ENCODE measurements at regions not wholly inside any gene's neighbourhood (a gene's known extent, or its start where the extent isn't known, plus 50 kb on each side); places are given as distances from the start of the nearest gene placed in this dataset.

DNA sequence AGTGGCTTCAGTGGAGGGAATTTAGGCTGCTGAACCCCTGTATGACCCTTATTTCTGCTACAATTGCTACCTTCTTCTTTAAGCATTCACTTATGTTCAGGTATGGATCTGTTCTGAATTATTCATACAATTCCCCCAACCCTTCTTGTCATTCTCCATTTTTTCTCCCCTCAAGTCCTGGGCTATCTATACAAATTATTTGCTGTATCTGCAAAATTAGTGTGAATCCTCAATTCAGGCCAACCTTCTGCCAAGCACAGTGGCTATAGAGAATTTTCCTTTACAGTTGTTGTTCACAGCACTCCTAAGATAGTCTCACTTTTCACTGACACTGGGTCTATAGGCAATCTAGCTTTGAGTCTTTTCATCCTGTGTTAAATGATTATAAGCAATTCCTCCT lies 119.2 kb upstream of the CNTN1 start:
- no peaks in the 10 kb centered on the region for H3K27me3 Mint-ChIP-seq (ENCODE audit: low read depth)
- Histone ChIP-seq H3K23me2 (ENCODE audit: insufficient read length, low read depth, low read length, poor library complexity, severe bottlenecking) (no peaks in the 10 kb centered on the region), H2BK120ac (ENCODE audit: low read depth, low read length, poor library complexity, severe bottlenecking) (no peak overlapping the region), H3K4ac (ENCODE audit: low read depth, low read length) (no peak overlapping the region), H3K18ac (ENCODE audit: insufficient read length, low read depth, low read length) (no peak overlapping the region), H2BK15ac (ENCODE audit: low read depth, low read length) (no peak overlapping the region), H4K20me1 (ENCODE audit: control insufficient read depth, insufficient read depth, insufficient read length) (no peaks in the 10 kb centered on the region), H4K8ac (replicated peaks; ENCODE audit: insufficient read length, low read depth, low read length) (no peak overlapping the region), H4K91ac (ENCODE audit: insufficient read length, low read depth, low read length) (no peak overlapping the region), H3K27ac (ENCODE audit: insufficient read length, low read depth, low read length) (no peak overlapping the region), H2BK5ac (ENCODE audit: insufficient read length, low read length) (no peak overlapping the region), H2BK12ac (ENCODE audit: insufficient read length, low read depth, low read length) (no peak overlapping the region), H3K4me2 (ENCODE audit: insufficient read depth, insufficient read length, low read length) (no peak overlapping the region), H3K9ac (ENCODE audit: extremely low read depth, insufficient read length, low read length) (no peak overlapping the region), H3K4me1 (ENCODE audit: insufficient read depth, low read length) (no peaks in the 10 kb centered on the region), H4K5ac (ENCODE audit: insufficient read length, low read depth, low read length) (no peak overlapping the region), H3K9me3 (ENCODE audit: control insufficient read depth, low read depth, low read length) (no peaks in the 10 kb centered on the region), H3K27me3 (ENCODE audit: insufficient read depth, low read length) (no peaks in the 10 kb centered on the region), H3T11ph (ENCODE audit: low read length) (no peak overlapping the region), H3K56ac (ENCODE audit: insufficient read length, low read depth, low read length) (no peak overlapping the region), H3K79me1 (ENCODE audit: insufficient read depth, low read depth, low read length, poor library complexity, severe bottlenecking) (no peaks in the 10 kb centered on the region), H3K79me2 (ENCODE audit: insufficient read depth, low read length) (no peaks in the 10 kb centered on the region), H2BK20ac (ENCODE audit: low read depth, low read length, poor library complexity, severe bottlenecking) (no peak overlapping the region), H3K14ac (ENCODE audit: insufficient read depth, low read length) (no peak overlapping the region), H3K23ac (ENCODE audit: insufficient read length, low read depth, low read length) (no peak overlapping the region), H2AK5ac (ENCODE audit: insufficient read length, low read length) (no peak overlapping the region), H2AFZ (ENCODE audit: low read length) (no peak overlapping the region)
- H3K27ac Mint-ChIP-seq: no peak overlapping the region
- TF ChIP-seq, protein P1, sequence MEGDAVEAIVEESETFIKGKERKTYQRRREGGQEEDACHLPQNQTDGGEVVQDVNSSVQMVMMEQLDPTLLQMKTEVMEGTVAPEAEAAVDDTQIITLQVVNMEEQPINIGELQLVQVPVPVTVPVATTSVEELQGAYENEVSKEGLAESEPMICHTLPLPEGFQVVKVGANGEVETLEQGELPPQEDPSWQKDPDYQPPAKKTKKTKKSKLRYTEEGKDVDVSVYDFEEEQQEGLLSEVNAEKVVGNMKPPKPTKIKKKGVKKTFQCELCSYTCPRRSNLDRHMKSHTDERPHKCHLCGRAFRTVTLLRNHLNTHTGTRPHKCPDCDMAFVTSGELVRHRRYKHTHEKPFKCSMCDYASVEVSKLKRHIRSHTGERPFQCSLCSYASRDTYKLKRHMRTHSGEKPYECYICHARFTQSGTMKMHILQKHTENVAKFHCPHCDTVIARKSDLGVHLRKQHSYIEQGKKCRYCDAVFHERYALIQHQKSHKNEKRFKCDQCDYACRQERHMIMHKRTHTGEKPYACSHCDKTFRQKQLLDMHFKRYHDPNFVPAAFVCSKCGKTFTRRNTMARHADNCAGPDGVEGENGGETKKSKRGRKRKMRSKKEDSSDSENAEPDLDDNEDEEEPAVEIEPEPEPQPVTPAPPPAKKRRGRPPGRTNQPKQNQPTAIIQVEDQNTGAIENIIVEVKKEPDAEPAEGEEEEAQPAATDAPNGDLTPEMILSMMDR (conservative IDR thresholded peaks at IDR 0.05): no peak
- H3K4me1 Mint-ChIP-seq: no peaks in the 10 kb centered on the region
- DNase-seq: no peak
- no peaks in the 10 kb centered on the region for H3K9me3 Mint-ChIP-seq
- H3K4me3 Mint-ChIP-seq: no peak overlapping the region
- no peaks in the 10 kb centered on the region for H3K36me3 Mint-ChIP-seq (ENCODE audit: insufficient read depth in 1 of 3, low read depth in 3 of 3)

All from H9 (cell line).